ENCODE measurements at regions not wholly inside any gene's neighbourhood (a gene's known extent, or its start where the extent isn't known, plus 50 kb on each side); places are given as distances from the start of the nearest gene placed in this dataset.

- DNase-seq (ENCODE audit: low read depth, low spot score) (no peak), FAIRE-seq (no peak), ATAC-seq (no peak)
- in situ Hi-C loops (cut with MboI): no loop called here
- no peaks in the 10 kb centered on the region for H3K36me3 ChIP-seq (ENCODE audit: control insufficient read depth in 2 of 2, insufficient read depth in 2 of 2, low read length in 1 of 2)
- BruUV-seq (replicated peaks): no TSS peak
- SMC1A ChIA-PET (ENCODE audit: uncharacterized antibody, unreplicated experiment): no interaction called here
- no peak overlapping the region for H3K4me2 ChIP-seq (ENCODE audit: control insufficient read depth, insufficient read depth)
- H3K4me1 ChIP-seq (ENCODE audit: control insufficient read depth, insufficient read depth, low read length): no peaks in the 10 kb centered on the region
- no peak overlapping the region for H3K4me3 ChIP-seq
- POLR2A ChIA-PET: no interaction called here
- RAD21 ChIA-PET (ENCODE audit: unreplicated experiment): no interaction called here
- intact Hi-C loops (cut with micrococcal nuclease; ENCODE audit: unreplicated experiment): no loop called here
- CTCF ChIA-PET: interaction anchor here (0.6 kb wide), 1 partner anchor 126 kb away, joined by 3 read pairs; no protein-coding TSS in a partner anchor
- no peaks in the 10 kb centered on the region for H3K79me2 ChIP-seq (ENCODE audit: control insufficient read depth, insufficient read depth, low read length)
- no peak for TF ChIP-seq ZBTB11 (CRISPR knock-in tag; IDR thresholded peaks at IDR 0.05)
- no peak for TF ChIP-seq NR2C2 (IDR thresholded peaks at IDR 0.05; ENCODE audit: borderline replicate concordance, control insufficient read depth, insufficient read length, low read depth)
- TF ChIP-seq ATF3 (IDR thresholded peaks at IDR 0.05; ENCODE audit: borderline replicate concordance, extremely low read depth, low read depth, low read length): no peak
- no peak for TF ChIP-seq SPI1 (IDR thresholded peaks at IDR 0.05; ENCODE audit: borderline replicate concordance, insufficient read depth, low read depth, low read length)
- H2AFZ ChIP-seq (ENCODE audit: control insufficient read depth, low read depth, low read length): no peak overlapping the region
- H3K9ac ChIP-seq (ENCODE audit: control insufficient read depth, insufficient read depth, low read length): no peak overlapping the region
- H3K9me3 ChIP-seq (replicated peaks; ENCODE audit: control insufficient read depth, insufficient read depth, low read length): no peaks in the 10 kb centered on the region
- H4K20me1 ChIP-seq (ENCODE audit: control insufficient read depth, insufficient read depth): no peaks in the 10 kb centered on the region
- 20% methylated on average over 9 of the region's 9 CpGs for WGBS (ENCODE audit: insufficient coverage, insufficient replicate concordance, low lambda C conversion rate, missing lambda C conversion rate)
- no peak overlapping the region for H3K27ac ChIP-seq (ENCODE audit: control insufficient read depth, insufficient read depth)
- H3K27me3 ChIP-seq (replicated peaks in 1 of 2; ENCODE audit: control insufficient read depth in 2 of 2, insufficient read depth in 2 of 2, low read length in 1 of 2): no peaks in the 10 kb centered on the region
Observed at GRCh38 chrX:68980906-68981616, 152.2 kb downstream of the EFNB1 start.

All from GM12878 (cell line).